HepG2 (cell line): ENCODE measurements at regions not wholly inside any gene's neighbourhood (a gene's known extent, or its start where the extent isn't known, plus 50 kb on each side); places are given as distances from the start of the nearest gene placed in this dataset.

Source experiments
- ATAC-seq: fragments of 200-7000 bp; cut with Tn5 transposase; 3 replicates; pipeline ENCODE4 v1.9.1; 2020; ENCODE audit warnings: mild to moderate bottlenecking, moderate library complexity
- BruUV-seq: library from RNA; stranded (reverse); fragments of 400-500 nt; replicated peaks from 2 replicates; lab custom pipeline; 2021; lab: Mats Ljungman, UMichigan
- CTCF ChIA-PET: fragments of 300-600 bp; formaldehyde crosslinking; extraction: SDS; loops from one replicate; lab custom pipeline; 2021; ENCODE audit warnings: low total read pairs, inconsistent platforms, low intra/inter-chr PET ratio; lab: Yijun Ruan, JAX
- POLR2A ChIA-PET: fragments of 350-600 bp; sonication (Branson Sonifier 250); formaldehyde crosslinking; loops from one replicate; lab custom pipeline; 2020; ENCODE audit warnings: antibody characterized with exemption, inconsistent platforms; lab: Yijun Ruan, JAX
- DNase-seq: peaks from one replicate; pipeline ENCODE4 v3.0.0-alpha.2; 2015; ENCODE audit warnings: low spot score
- FAIRE-seq: peaks from 3 replicates; lab custom pipeline; 2011; peaks lifted over from hg19 to GRCh38; lab: Jason Lieb, UNC
- H2AFZ ChIP-seq: one replicate; pipeline ENCODE4 v1.6.1; 2011; ENCODE audit warnings: low read length, inconsistent platforms
- H3K27ac ChIP-seq: fragments of 300-600 bp; 3 replicates; pipeline ENCODE4 v1.8.0; 2011; ENCODE audit warnings: mixed run types, mild to moderate bottlenecking, mixed read lengths, low read length, inconsistent platforms; ENCODE audit not compliant: insufficient read depth; ENCODE audit errors: extremely low read length
- H3K27me3 ChIP-seq, 2 experiments: fragments of 200-600 bp in 1 of 2; 2 replicates in 1 of 2; 3 replicates in 1 of 2; pipeline versions ENCODE4 v1.6.0 to v1.8.0; 2011; ENCODE audit warnings: low read length in 2 of 2, mild to moderate bottlenecking in 2 of 2, moderate library complexity in 2 of 2, inconsistent platforms in 1 of 2; ENCODE audit not compliant: insufficient read depth in 2 of 2, control insufficient read depth in 1 of 2
- H3K36me3 ChIP-seq, 2 experiments: fragments of 200-600 bp in 1 of 2; replicated peaks in 1 of 2; 2 replicates in 1 of 2; 3 replicates in 1 of 2; pipeline versions ENCODE4 v1.5.1 to v1.8.0; 2011; ENCODE audit warnings: low read length in 2 of 2, inconsistent platforms in 1 of 2; ENCODE audit not compliant: insufficient read depth in 2 of 2, control insufficient read depth in 1 of 2
- H3K4me1 ChIP-seq: 2 replicates; pipeline ENCODE4 v1.5.1; 2012; ENCODE audit warnings: low read length, inconsistent platforms; ENCODE audit not compliant: insufficient read depth
- H3K4me2 ChIP-seq: 2 replicates; pipeline ENCODE4 v1.6.0; 2011; ENCODE audit warnings: low read depth, low read length, inconsistent platforms
- H3K4me3 ChIP-seq, 3 experiments: fragments of 200-600 bp in 1 of 3; sonication (generic), shearing (Covaris generic) in 1 of 3; replicated peaks in 1 of 3; 2 replicates each; pipeline ENCODE4 v1.5.1; 2011 to 2016; ENCODE audit warnings: low read length in 3 of 3, inconsistent platforms in 2 of 3, low read depth in 2 of 3, mild to moderate bottlenecking in 2 of 3, control low read depth in 1 of 3, mixed read lengths in 1 of 3; ENCODE audit not compliant: insufficient read depth in 1 of 3
- H3K79me2 ChIP-seq: one replicate; pipeline ENCODE4 v1.6.1; 2011; ENCODE audit warnings: low read length, inconsistent platforms; ENCODE audit not compliant: insufficient read depth
- H3K9ac ChIP-seq: 2 replicates; pipeline ENCODE4 v1.6.0; 2011; ENCODE audit warnings: mild to moderate bottlenecking, low read depth, low read length, inconsistent platforms; ENCODE audit not compliant: insufficient read depth
- H3K9me3 ChIP-seq: 2 replicates; pipeline ENCODE4 v1.5.1; 2012; ENCODE audit warnings: mild to moderate bottlenecking, low read length
- H4K20me1 ChIP-seq: 2 replicates; pipeline ENCODE4 v1.6.0; 2011; ENCODE audit warnings: inconsistent platforms, mild to moderate bottlenecking, low read length, moderate library complexity; ENCODE audit not compliant: insufficient read depth
- CBX1 ChIP-seq: IDR thresholded peaks from one replicate; pipeline ENCODE4 v1.6.1; 2016; ENCODE audit warnings: antibody characterized with exemption, low read depth
- KDM2A ChIP-seq: sonication (generic); formaldehyde crosslinking; IDR thresholded peaks from 2 replicates; pipeline ENCODE4 v1.4.0; 2020; ENCODE audit warnings: low read depth, missing genetic modification reagents, borderline replicate concordance
- MATR3 ChIP-seq: sonication (generic); formaldehyde crosslinking; IDR thresholded peaks from 2 replicates; pipeline ENCODE4 v1.4.0; 2020; ENCODE audit warnings: missing genetic modification reagents
- RARG ChIP-seq: sonication (generic); formaldehyde crosslinking; IDR thresholded peaks from 2 replicates; pipeline ENCODE4 v1.4.0; 2020; ENCODE audit warnings: low read depth, mild to moderate bottlenecking, missing genetic modification reagents
- SNAPC2 ChIP-seq: sonication (generic); formaldehyde crosslinking; IDR thresholded peaks from 2 replicates; pipeline ENCODE4 v1.8.1; 2022; ENCODE audit warnings: mild to moderate bottlenecking, missing genetic modification reagents
- SP140L ChIP-seq: sonication (generic); formaldehyde crosslinking; IDR thresholded peaks from 2 replicates; pipeline ENCODE4 v1.4.0; 2020; ENCODE audit warnings: missing genetic modification reagents, borderline replicate concordance
- STAG1 ChIP-seq: sonication (generic); formaldehyde crosslinking; IDR thresholded peaks from 2 replicates; pipeline ENCODE4 v1.4.0; 2020; ENCODE audit warnings: missing genetic modification reagents
- ZKSCAN8 ChIP-seq: IDR thresholded peaks from 2 replicates; pipeline ENCODE4 v1.6.1; 2016; ENCODE audit warnings: borderline replicate concordance, missing genetic modification reagents, missing compliant biosample characterization
- ZNF264 ChIP-seq: sonication (generic); formaldehyde crosslinking; IDR thresholded peaks from 2 replicates; pipeline ENCODE4 v1.4.0; 2020; ENCODE audit warnings: missing genetic modification reagents
- ZNF776 ChIP-seq: sonication (generic); formaldehyde crosslinking; IDR thresholded peaks from 2 replicates; pipeline ENCODE4 v1.4.0; 2020; ENCODE audit warnings: mild to moderate bottlenecking, missing genetic modification reagents
- WGBS: methylation state at CpG from one replicate; pipeline ENCODE4 v1.1.6; 2017; ENCODE audit warnings: low lambda C conversion rate; 5-methylcytosine and 5-hydroxymethylcytosine counted together
- in situ Hi-C: cut with HindIII; loops from 2 replicates; pipeline ENCODE4 v1.10.0; 2017; ENCODE audit warnings: low pct_unique_long_range_greater_than_20kb; ENCODE audit not compliant: extremely low pct_ligation_motif_present
- intact Hi-C: fragments of 100-400 bp; cut with micrococcal nuclease; formaldehyde crosslinking; loops from one replicate; pipeline ENCODE4 v1.10.0; 2022; ENCODE audit not compliant: unreplicated experiment
- TF ChIP-seq, protein P1 (sequence below): sonication (generic); formaldehyde crosslinking; IDR thresholded peaks from 2 replicates; pipeline ENCODE4 v1.4.0; 2020; ENCODE audit warnings: missing genetic modification reagents
- TF ChIP-seq, protein P2 (sequence below), 2 experiments: fragments of 450-650 bp in 1 of 2; sonication (generic) in 1 of 2; formaldehyde crosslinking; IDR thresholded peaks; 2 replicates each; pipeline versions ENCODE4 v1.5.0 to v1.8.0; 2020 to 2022; ENCODE audit warnings: mild to moderate bottlenecking in 1 of 2, missing genetic modification reagents in 1 of 2
- TF ChIP-seq, protein P3 (sequence below): sonication (generic); formaldehyde crosslinking; conservative IDR thresholded peaks from 2 replicates; pipeline ENCODE4 v1.5.0; 2020; ENCODE audit warnings: missing genetic modification reagents
- TF ChIP-seq, protein P4 (sequence below): sonication (generic); formaldehyde crosslinking; IDR thresholded peaks from 2 replicates; pipeline ENCODE4 v1.8.0; 2023; ENCODE audit warnings: mild to moderate bottlenecking, missing genetic modification reagents

DNA sequence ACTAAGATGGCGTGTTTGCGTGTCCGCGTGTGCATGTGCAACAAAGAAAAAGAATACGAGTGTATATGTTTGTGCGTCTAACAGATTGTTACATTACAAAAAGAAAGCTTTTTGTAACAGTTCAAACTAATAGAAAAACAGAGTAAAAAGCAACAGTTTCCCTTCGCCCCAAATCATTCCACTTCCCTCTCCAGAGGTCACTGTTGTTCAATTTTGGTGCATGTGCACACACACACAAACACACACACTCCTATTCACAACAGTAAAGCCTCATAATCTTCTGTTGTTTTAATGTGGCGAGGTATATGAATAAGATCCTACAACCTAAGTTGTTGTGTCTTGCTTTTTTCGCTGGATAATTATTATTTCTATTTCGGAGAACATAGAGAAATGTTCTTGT, 357.3 kb upstream of the SLC8A1 start:
- Histone ChIP-seq H4K20me1 (no peaks in the 10 kb centered on the region), H3K9me3 (no peaks in the 10 kb centered on the region), H2AFZ (no peak overlapping the region), H3K4me2 (no peak overlapping the region), H3K27me3 (no peaks in the 10 kb centered on the region), H3K9ac (no peak overlapping the region), H3K36me3 (no peaks in the 10 kb centered on the region), H3K4me1 (no peaks in the 10 kb centered on the region), H3K27ac (no peak overlapping the region), H3K79me2 (no peaks in the 10 kb centered on the region), H3K4me3 (no peak overlapping the region)
- no peak for TF ChIP-seq KDM2A (CRISPR knock-in tag)
- peak; percentile 27; the same call in 1 of the 2 replicates for TF ChIP-seq STAG1
- 42% methylated on average over 10 of the region's 10 CpGs for WGBS
- in situ Hi-C loops (no loop called here), intact Hi-C loops (no loop called here)
- ChIA-PET POLR2A (no interaction called here), CTCF (no interaction called here)
- ATAC-seq (no peak), DNase-seq (no peak), FAIRE-seq (no peak)
- no TSS peak for BruUV-seq

DNA sequence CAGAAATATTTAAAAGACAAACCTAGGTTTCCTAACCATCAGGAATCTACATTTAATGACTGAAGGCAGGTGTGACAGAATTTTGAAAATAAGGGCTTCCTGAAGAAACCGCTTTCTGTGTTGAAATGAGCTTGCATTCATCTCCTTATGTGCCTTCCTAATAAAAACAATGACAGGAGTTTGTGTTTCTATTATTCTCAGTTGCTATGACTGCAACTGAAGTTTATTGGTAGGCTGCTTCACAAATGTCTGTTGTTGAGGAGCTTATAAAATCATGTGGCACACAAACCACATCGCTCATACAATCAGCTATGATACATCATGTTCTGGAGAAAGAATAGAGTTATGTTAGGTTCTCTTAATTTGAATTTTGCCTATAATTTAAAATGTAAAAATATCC, 362.7 kb upstream of the SLC8A1 start:
- Histone ChIP-seq H3K4me2 (no peak overlapping the region), H3K79me2 (no peaks in the 10 kb centered on the region), H2AFZ (no peak overlapping the region), H3K4me3 (no peak overlapping the region), H3K36me3 (no peaks in the 10 kb centered on the region), H3K27ac (no peak overlapping the region), H3K9ac (no peak overlapping the region), H3K27me3 (no peaks in the 10 kb centered on the region), H3K4me1 (no peaks in the 10 kb centered on the region), H3K9me3 (no peaks in the 10 kb centered on the region), H4K20me1 (no peaks in the 10 kb centered on the region)
- WGBS, result 4% methylated on average over 2 of the region's 2 CpGs
- ChIA-PET POLR2A (no interaction called here), CTCF (no interaction called here)
- no peak for DNase-seq
- no peak for ATAC-seq
- no TSS peak for BruUV-seq
- intact Hi-C loops (no loop called here), in situ Hi-C loops (no loop called here)
- no peak for FAIRE-seq
- TF ChIP-seq, protein P1, sequence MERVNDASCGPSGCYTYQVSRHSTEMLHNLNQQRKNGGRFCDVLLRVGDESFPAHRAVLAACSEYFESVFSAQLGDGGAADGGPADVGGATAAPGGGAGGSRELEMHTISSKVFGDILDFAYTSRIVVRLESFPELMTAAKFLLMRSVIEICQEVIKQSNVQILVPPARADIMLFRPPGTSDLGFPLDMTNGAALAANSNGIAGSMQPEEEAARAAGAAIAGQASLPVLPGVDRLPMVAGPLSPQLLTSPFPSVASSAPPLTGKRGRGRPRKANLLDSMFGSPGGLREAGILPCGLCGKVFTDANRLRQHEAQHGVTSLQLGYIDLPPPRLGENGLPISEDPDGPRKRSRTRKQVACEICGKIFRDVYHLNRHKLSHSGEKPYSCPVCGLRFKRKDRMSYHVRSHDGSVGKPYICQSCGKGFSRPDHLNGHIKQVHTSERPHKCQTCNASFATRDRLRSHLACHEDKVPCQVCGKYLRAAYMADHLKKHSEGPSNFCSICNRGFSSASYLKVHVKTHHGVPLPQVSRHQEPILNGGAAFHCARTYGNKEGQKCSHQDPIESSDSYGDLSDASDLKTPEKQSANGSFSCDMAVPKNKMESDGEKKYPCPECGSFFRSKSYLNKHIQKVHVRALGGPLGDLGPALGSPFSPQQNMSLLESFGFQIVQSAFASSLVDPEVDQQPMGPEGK (CRISPR knock-in tag), result no peak
- TF ChIP-seq SNAPC2 (CRISPR knock-in tag) (no peak), CBX1 (no peak), ZNF776 (CRISPR knock-in tag) (no peak), RARG (no peak), ZNF264 (CRISPR knock-in tag) (no peak), SP140L (no peak), MATR3 (CRISPR knock-in tag) (no peak), ZKSCAN8 (CRISPR knock-in tag) (no peak)
- TF ChIP-seq, protein P2, sequence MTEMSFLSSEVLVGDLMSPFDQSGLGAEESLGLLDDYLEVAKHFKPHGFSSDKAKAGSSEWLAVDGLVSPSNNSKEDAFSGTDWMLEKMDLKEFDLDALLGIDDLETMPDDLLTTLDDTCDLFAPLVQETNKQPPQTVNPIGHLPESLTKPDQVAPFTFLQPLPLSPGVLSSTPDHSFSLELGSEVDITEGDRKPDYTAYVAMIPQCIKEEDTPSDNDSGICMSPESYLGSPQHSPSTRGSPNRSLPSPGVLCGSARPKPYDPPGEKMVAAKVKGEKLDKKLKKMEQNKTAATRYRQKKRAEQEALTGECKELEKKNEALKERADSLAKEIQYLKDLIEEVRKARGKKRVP (CRISPR knock-in tag; IDR thresholded peaks at IDR 0.05), result no peak
- TF ChIP-seq, protein P3, sequence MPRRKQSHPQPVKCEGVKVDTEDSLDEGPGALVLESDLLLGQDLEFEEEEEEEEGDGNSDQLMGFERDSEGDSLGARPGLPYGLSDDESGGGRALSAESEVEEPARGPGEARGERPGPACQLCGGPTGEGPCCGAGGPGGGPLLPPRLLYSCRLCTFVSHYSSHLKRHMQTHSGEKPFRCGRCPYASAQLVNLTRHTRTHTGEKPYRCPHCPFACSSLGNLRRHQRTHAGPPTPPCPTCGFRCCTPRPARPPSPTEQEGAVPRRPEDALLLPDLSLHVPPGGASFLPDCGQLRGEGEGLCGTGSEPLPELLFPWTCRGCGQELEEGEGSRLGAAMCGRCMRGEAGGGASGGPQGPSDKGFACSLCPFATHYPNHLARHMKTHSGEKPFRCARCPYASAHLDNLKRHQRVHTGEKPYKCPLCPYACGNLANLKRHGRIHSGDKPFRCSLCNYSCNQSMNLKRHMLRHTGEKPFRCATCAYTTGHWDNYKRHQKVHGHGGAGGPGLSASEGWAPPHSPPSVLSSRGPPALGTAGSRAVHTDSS, result no peak
- TF ChIP-seq, protein P4, sequence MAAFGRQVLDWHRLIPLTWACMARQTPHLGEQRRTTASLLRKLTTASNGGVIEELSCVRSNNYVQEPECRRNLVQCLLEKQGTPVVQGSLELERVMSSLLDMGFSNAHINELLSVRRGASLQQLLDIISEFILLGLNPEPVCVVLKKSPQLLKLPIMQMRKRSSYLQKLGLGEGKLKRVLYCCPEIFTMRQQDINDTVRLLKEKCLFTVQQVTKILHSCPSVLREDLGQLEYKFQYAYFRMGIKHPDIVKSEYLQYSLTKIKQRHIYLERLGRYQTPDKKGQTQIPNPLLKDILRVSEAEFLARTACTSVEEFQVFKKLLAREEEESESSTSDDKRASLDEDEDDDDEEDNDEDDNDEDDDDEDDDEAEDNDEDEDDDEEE (CRISPR knock-in tag), result no peak
